SHP77 treated with DMSO at 0.1 percent for 48 hours (cell line): ENCODE measurements at regions not wholly inside any gene's neighbourhood (a gene's known extent, or its start where the extent isn't known, plus 50 kb on each side); places are given as distances from the start of the nearest gene placed in this dataset.

Experiments
- DNase-seq: peaks from one replicate; lab custom pipeline; 2025; lab: John Stamatoyannopoulos, UW

GRCh38 chr12:93134893-93135285, 205.8 kb upstream of the EEA1 start:
- DNase-seq: no peak

GRCh38 chr12:93135286-93136239, 206.5 kb upstream of the EEA1 start:
- peak; percentile 38 for DNase-seq

- DNase-seq: no peak
Measured at GRCh38 chr12:93136253-93137055, 207.4 kb upstream of the EEA1 start.

GRCh38 chr12:93137656-93138612, 208.8 kb upstream of the EEA1 start:
- DNase-seq: no peak

GRCh38 chr12:93139028-93139665, 210.1 kb upstream of the EEA1 start:
- DNase-seq: no peak

- no peak for DNase-seq
Measured at GRCh38 chr12:93140325-93140724, 211.2 kb upstream of the EEA1 start.

- no peak for DNase-seq
Measured at GRCh38 chr12:93140801-93141200, 211.7 kb upstream of the EEA1 start.

- DNase-seq: no peak
Measured at GRCh38 chr12:93142881-93143280, 213.8 kb upstream of the EEA1 start.

GRCh38 chr12:93144109-93144508, 215.0 kb upstream of the EEA1 start:
- DNase-seq: no peak

GRCh38 chr12:93145086-93145485, 216.0 kb upstream of the EEA1 start:
- no peak for DNase-seq

- DNase-seq: no peak
Measured at GRCh38 chr12:93146263-93146939, 217.3 kb upstream of the EEA1 start.

GRCh38 chr12:93146970-93147369, 217.9 kb upstream of the EEA1 start:
- DNase-seq: no peak

- DNase-seq: no peak
Measured at GRCh38 chr12:93148412-93148811, 219.3 kb upstream of the EEA1 start.

GRCh38 chr12:93149229-93149628, 220.1 kb upstream of the EEA1 start:
- DNase-seq: no peak

- DNase-seq: no peak
Measured at GRCh38 chr12:93151079-93151762, 222.1 kb upstream of the EEA1 start.

- DNase-seq: no peak
Measured at GRCh38 chr12:93152617-93153016, 223.5 kb upstream of the EEA1 start.

- DNase-seq: no peak
Measured at GRCh38 chr12:93153321-93153720, 224.2 kb upstream of the EEA1 start.

GRCh38 chr12:93154096-93154728, 223.5 kb upstream of the NUDT4 start:
- no peak for DNase-seq

- no peak for DNase-seq
Measured at GRCh38 chr12:93154753-93155480, 222.8 kb upstream of the NUDT4 start.
